Keratinocyte (primary cell): ENCODE measurements at regions not wholly inside any gene's neighbourhood (a gene's known extent, or its start where the extent isn't known, plus 50 kb on each side); places are given as distances from the start of the nearest gene placed in this dataset.

Source experiments
- DNase-seq: peaks from one replicate; pipeline ENCODE4 v3.0.0-alpha.2; 2011; ENCODE audit warnings: low read depth, missing footprints, low spot score
- FAIRE-seq: peaks from 2 replicates; lab custom pipeline; 2011; peaks lifted over from hg19 to GRCh38; lab: Jason Lieb, UNC
- H2AFZ ChIP-seq: 2 replicates; pipeline ENCODE4 v1.6.0; 2012; ENCODE audit warnings: low read length, control low read depth, inconsistent platforms; ENCODE audit not compliant: control insufficient read depth
- H3K27ac ChIP-seq: 2 replicates; pipeline ENCODE4 v1.5.1; 2011; ENCODE audit warnings: low read length; ENCODE audit not compliant: control insufficient read depth, insufficient read depth
- H3K27me3 ChIP-seq: 3 replicates; pipeline ENCODE4 v1.6.0; 2011; ENCODE audit warnings: low read length; ENCODE audit not compliant: control insufficient read depth, insufficient read depth; ENCODE audit errors: extremely low read depth
- H3K36me3 ChIP-seq, 2 experiments: 2 replicates in 1 of 2; 3 replicates in 1 of 2; pipeline ENCODE4 v1.5.1; 2011; ENCODE audit warnings: low read length in 2 of 2, mild to moderate bottlenecking in 1 of 2; ENCODE audit not compliant: control insufficient read depth in 2 of 2, insufficient read depth in 2 of 2; ENCODE audit errors: extremely low read depth in 1 of 2
- H3K4me1 ChIP-seq: 3 replicates; pipeline ENCODE4 v1.5.1; 2011; ENCODE audit warnings: low read length; ENCODE audit not compliant: control insufficient read depth, insufficient read depth; ENCODE audit errors: extremely low read depth
- H3K4me2 ChIP-seq: 3 replicates; pipeline ENCODE4 v1.6.0; 2011; ENCODE audit warnings: low read depth, low read length; ENCODE audit not compliant: control insufficient read depth, insufficient read depth; ENCODE audit errors: extremely low read depth
- H3K4me3 ChIP-seq, 3 experiments: fragments of 200-600 bp in 1 of 3; sonication (generic) in 1 of 3; 2 replicates in 2 of 3; 3 replicates in 1 of 3; pipeline ENCODE4 v1.5.1; 2011 to 2016; ENCODE audit warnings: low read length in 3 of 3, mild to moderate bottlenecking in 3 of 3, control low read depth in 2 of 3, inconsistent platforms in 1 of 3, low read depth in 1 of 3, mixed read lengths in 1 of 3, mixed run types in 1 of 3, moderate library complexity in 1 of 3; ENCODE audit not compliant: control insufficient read depth in 2 of 3, insufficient read depth in 2 of 3; ENCODE audit errors: extremely low read depth in 1 of 3
- H3K79me2 ChIP-seq: 2 replicates; pipeline ENCODE4 v1.6.0; 2012; ENCODE audit warnings: low read length; ENCODE audit not compliant: control insufficient read depth, insufficient read depth
- H3K9ac ChIP-seq: 3 replicates; pipeline ENCODE4 v1.6.0; 2011; ENCODE audit warnings: low read length; ENCODE audit not compliant: control insufficient read depth, insufficient read depth; ENCODE audit errors: extremely low read depth
- H3K9me1 ChIP-seq: 3 replicates; pipeline ENCODE4 v1.6.0; 2011; ENCODE audit warnings: low read length; ENCODE audit not compliant: control insufficient read depth, insufficient read depth; ENCODE audit errors: extremely low read depth
- H3K9me3 ChIP-seq: 2 replicates; pipeline ENCODE4 v1.5.1; 2012; ENCODE audit warnings: low read depth, low read length; ENCODE audit not compliant: control insufficient read depth
- H4K20me1 ChIP-seq: 3 replicates; pipeline ENCODE4 v1.6.0; 2011; ENCODE audit warnings: low read length; ENCODE audit not compliant: control insufficient read depth, insufficient read depth; ENCODE audit errors: extremely low read depth
- EZH2 ChIP-seq: IDR thresholded peaks from one replicate; pipeline ENCODE4 v1.6.1; 2012; ENCODE audit warnings: inconsistent platforms, mild to moderate bottlenecking, low read length, moderate library complexity
- dilution Hi-C: fragments of 300-500 bp; cut with MboI; formaldehyde crosslinking; loops from one replicate; pipeline ENCODE4 v1.7.0; 2020; ENCODE audit warnings: low sequenced_read_pairs; ENCODE audit not compliant: extremely low pct_ligation_motif_present
- TF ChIP-seq, protein P1 (sequence below), 3 experiments: IDR thresholded peaks in 1 of 3; conservative IDR thresholded peaks in 1 of 3; optimal IDR thresholded peaks in 1 of 3; 2 replicates in 2 of 3; 3 replicates in 1 of 3; pipeline versions ENCODE3 to v1.5.1; 2011; ENCODE audit warnings: low read length in 3 of 3, mild to moderate bottlenecking in 3 of 3, moderate library complexity in 2 of 3, control low read depth in 1 of 3, inconsistent platforms in 1 of 3; ENCODE audit not compliant: insufficient read depth in 2 of 3; ENCODE audit errors: extremely low read depth in 1 of 3

DNA sequence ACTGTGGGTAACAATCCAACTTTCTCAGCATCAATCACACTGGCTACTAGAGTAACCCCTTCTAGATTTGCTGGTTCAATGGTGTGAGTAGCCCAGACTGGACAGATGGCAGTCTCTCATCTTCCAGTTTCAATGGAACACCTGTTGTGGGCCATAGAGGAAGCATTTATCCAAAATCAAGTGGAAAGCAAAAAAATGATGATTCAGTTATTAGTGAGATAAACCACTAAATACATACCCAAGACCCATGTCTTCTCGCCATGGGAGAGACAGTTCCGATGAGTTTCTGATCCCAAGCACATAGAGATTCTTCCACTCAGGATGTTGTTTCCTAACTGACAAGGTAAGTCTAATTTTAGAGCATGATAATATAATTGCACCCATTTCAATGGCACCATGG, 194.0 kb downstream of the IRS1 start:
- no peak overlapping the region for H3K4me2 ChIP-seq

DNA sequence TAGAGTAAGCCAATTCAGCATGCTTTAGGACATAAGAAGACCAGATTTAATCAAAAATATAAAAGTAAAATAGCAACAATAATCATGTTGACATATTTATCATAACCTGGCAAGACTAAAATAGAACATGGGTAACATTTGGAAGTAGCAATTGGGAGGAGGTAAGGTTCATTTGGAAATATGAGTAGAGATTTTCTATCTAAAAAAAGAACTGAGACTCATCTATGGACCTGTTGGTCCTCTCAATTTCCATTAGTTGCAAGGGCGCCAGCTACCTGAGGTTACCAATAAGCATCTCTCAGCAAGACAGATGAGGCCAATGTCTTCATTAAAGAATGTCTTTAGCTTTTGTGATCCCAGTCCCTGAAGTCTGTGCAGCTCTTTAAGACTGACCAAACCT, 196.0 kb downstream of the IRS1 start:
- TF ChIP-seq EZH2, result no peak
- TF ChIP-seq, protein P1, sequence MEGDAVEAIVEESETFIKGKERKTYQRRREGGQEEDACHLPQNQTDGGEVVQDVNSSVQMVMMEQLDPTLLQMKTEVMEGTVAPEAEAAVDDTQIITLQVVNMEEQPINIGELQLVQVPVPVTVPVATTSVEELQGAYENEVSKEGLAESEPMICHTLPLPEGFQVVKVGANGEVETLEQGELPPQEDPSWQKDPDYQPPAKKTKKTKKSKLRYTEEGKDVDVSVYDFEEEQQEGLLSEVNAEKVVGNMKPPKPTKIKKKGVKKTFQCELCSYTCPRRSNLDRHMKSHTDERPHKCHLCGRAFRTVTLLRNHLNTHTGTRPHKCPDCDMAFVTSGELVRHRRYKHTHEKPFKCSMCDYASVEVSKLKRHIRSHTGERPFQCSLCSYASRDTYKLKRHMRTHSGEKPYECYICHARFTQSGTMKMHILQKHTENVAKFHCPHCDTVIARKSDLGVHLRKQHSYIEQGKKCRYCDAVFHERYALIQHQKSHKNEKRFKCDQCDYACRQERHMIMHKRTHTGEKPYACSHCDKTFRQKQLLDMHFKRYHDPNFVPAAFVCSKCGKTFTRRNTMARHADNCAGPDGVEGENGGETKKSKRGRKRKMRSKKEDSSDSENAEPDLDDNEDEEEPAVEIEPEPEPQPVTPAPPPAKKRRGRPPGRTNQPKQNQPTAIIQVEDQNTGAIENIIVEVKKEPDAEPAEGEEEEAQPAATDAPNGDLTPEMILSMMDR (optimal IDR thresholded peaks at IDR 0.05 in 1 of 3, IDR thresholded peaks at IDR 0.05 in 1 of 3, conservative IDR thresholded peaks at IDR 0.05 in 1 of 3; ENCODE audit: extremely low read depth in 1 of 3, insufficient read depth in 2 of 3, low read length in 3 of 3), result no peak
- H3K27ac ChIP-seq, result no peak overlapping the region
- H3K9ac ChIP-seq, result no peak overlapping the region
- H3K36me3 ChIP-seq, result no peaks in the 10 kb centered on the region
- H2AFZ ChIP-seq, result no peak overlapping the region
- H3K4me2 ChIP-seq, result no peak overlapping the region
- no peaks in the 10 kb centered on the region for H3K79me2 ChIP-seq
- FAIRE-seq (no peak), DNase-seq (no peak)
- dilution Hi-C loops, result no loop called here
- H4K20me1 ChIP-seq, result no peaks in the 10 kb centered on the region
- H3K9me3 ChIP-seq, result no peaks in the 10 kb centered on the region
- no peaks in the 10 kb centered on the region for H3K9me1 ChIP-seq
- no peaks in the 10 kb centered on the region for H3K4me1 ChIP-seq
- H3K27me3 ChIP-seq, result no peaks in the 10 kb centered on the region
- H3K4me3 ChIP-seq, result no peak overlapping the region

More for the DNA sequence above, 194.0 kb downstream of the IRS1 start:
- Histone ChIP-seq H3K27ac (no peak overlapping the region), H2AFZ (no peak overlapping the region), H3K9me3 (no peaks in the 10 kb centered on the region), H3K36me3 (no peaks in the 10 kb centered on the region), H3K27me3 (no peaks in the 10 kb centered on the region), H3K79me2 (no peaks in the 10 kb centered on the region), H3K9ac (no peak overlapping the region), H3K4me1 (no peaks in the 10 kb centered on the region), H3K4me3 (no peak overlapping the region), H3K9me1 (no peaks in the 10 kb centered on the region), H4K20me1 (no peaks in the 10 kb centered on the region)
- TF ChIP-seq, protein P1 (optimal IDR thresholded peaks at IDR 0.05 in 1 of 3, IDR thresholded peaks at IDR 0.05 in 1 of 3, conservative IDR thresholded peaks at IDR 0.05 in 1 of 3; ENCODE audit: extremely low read depth in 1 of 3, insufficient read depth in 2 of 3, low read length in 3 of 3), result no peak
- TF ChIP-seq EZH2, result no peak
- DNase-seq (no peak), FAIRE-seq (no peak)
- dilution Hi-C loops, result no loop called here
